ENCODE measurements at regions not wholly inside any gene's neighbourhood (a gene's known extent, or its start where the extent isn't known, plus 50 kb on each side); places are given as distances from the start of the nearest gene placed in this dataset.

GRCh38 chr7:46468753-46469356 lies 547.8 kb upstream of the IGFBP3 start:
- H3K27me3 ChIP-seq (ENCODE audit: control insufficient read depth, insufficient read depth, low read length), result no peaks in the 10 kb centered on the region
- no peaks in the 10 kb centered on the region for H3K4me1 ChIP-seq (ENCODE audit: control insufficient read depth in 2 of 3, insufficient read depth in 2 of 3, low read depth in 1 of 3, low read length in 3 of 3)
- no peak overlapping the region for H3K4me3 ChIP-seq (ENCODE audit: low read length in 3 of 3)
- H3K27ac ChIP-seq (ENCODE audit: low read depth in 2 of 2, low read length in 2 of 2), result no peak overlapping the region
- H3K9me3 ChIP-seq (ENCODE audit: control insufficient read depth in 2 of 3, insufficient read depth in 1 of 3, low read length in 3 of 3), result peaks cover 0 to 60% (median 38%) of the 10 kb centered on the region in 3 donors
- FAIRE-seq, result no peak
- DNase-seq, result peak in 3 of 5 donors; percentile 10 to 15 (median 15)
- H3K9ac ChIP-seq (ENCODE audit: low read length in 3 of 3), result no peak overlapping the region
- no peaks in the 10 kb centered on the region for H3K36me3 ChIP-seq (ENCODE audit: control insufficient read depth in 2 of 3, insufficient read depth in 3 of 3, low read length in 3 of 3)
- TF ChIP-seq, protein P1, sequence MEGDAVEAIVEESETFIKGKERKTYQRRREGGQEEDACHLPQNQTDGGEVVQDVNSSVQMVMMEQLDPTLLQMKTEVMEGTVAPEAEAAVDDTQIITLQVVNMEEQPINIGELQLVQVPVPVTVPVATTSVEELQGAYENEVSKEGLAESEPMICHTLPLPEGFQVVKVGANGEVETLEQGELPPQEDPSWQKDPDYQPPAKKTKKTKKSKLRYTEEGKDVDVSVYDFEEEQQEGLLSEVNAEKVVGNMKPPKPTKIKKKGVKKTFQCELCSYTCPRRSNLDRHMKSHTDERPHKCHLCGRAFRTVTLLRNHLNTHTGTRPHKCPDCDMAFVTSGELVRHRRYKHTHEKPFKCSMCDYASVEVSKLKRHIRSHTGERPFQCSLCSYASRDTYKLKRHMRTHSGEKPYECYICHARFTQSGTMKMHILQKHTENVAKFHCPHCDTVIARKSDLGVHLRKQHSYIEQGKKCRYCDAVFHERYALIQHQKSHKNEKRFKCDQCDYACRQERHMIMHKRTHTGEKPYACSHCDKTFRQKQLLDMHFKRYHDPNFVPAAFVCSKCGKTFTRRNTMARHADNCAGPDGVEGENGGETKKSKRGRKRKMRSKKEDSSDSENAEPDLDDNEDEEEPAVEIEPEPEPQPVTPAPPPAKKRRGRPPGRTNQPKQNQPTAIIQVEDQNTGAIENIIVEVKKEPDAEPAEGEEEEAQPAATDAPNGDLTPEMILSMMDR (IDR thresholded peaks at IDR 0.05; ENCODE audit: borderline replicate concordance, extremely low read depth, insufficient read depth), result no peak
- intact Hi-C loops (cut with DNase I), result no loop called here

DNA sequence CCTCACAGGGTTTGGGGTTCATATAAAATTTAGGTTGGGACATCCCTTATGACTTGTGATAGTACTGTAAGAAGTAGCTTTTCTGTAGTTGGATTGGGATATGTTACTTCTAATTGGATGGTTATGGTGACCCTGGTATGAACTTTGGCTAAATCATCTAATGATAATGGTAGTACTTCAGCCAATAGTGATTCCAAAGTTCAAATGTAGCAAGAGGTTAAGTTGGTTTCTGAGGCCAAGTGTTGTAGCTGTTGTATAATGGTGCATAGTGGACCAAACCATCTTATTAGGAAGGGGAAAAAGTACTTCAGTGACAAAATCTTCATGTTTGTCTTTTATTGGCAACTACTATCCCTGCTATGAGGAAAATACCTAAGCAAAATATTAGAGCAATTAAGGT lies 542.1 kb upstream of the IGFBP3 start:
- Histone ChIP-seq H3K36me3 (ENCODE audit: control insufficient read depth in 2 of 3, insufficient read depth in 3 of 3, low read length in 3 of 3) (no peaks in the 10 kb centered on the region), H3K27ac (ENCODE audit: low read depth in 2 of 2, low read length in 2 of 2) (no peak overlapping the region), H3K4me3 (ENCODE audit: low read length in 3 of 3) (no peak overlapping the region), H3K27me3 (ENCODE audit: control insufficient read depth, insufficient read depth, low read length) (no peaks in the 10 kb centered on the region), H3K4me1 (ENCODE audit: control insufficient read depth in 2 of 3, insufficient read depth in 2 of 3, low read depth in 1 of 3, low read length in 3 of 3) (no peaks in the 10 kb centered on the region), H3K9ac (ENCODE audit: low read length in 3 of 3) (no peak overlapping the region), H3K9me3 (ENCODE audit: control insufficient read depth in 2 of 3, insufficient read depth in 1 of 3, low read length in 3 of 3) (peaks cover 0 to 31% (median 18%) of the 10 kb centered on the region in 3 donors)
- no peak for DNase-seq
- TF ChIP-seq, protein P1 (IDR thresholded peaks at IDR 0.05; ENCODE audit: borderline replicate concordance, extremely low read depth, insufficient read depth), result no peak
- intact Hi-C loops (cut with DNase I), result no loop called here
- FAIRE-seq, result no peak

DNA sequence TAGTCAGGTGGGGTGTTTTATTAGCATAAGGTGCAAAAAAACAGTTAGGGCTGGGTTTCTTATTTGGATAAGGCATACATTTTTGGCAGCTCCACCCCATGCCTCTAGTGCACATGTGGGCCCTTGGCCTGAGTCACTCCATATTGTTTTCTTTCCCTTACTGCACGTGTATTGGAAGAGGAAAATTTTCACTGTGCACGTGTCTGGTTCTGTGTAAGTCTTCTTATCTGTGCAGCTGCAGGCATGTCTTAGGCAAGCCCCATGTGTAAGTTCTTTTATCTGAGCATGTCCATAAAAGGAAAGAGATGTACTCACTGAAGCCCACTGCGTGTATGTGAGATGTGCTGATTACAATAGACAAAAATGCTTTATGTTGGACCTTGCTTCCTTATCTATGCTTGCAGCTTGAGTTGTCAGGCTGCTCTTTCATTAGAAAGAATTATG lies 540.3 kb upstream of the IGFBP3 start:
- FAIRE-seq (no peak), DNase-seq (no peak)
- TF ChIP-seq, protein P1 (IDR thresholded peaks at IDR 0.05; ENCODE audit: borderline replicate concordance, extremely low read depth, insufficient read depth), result no peak
- H3K4me1 ChIP-seq (ENCODE audit: control insufficient read depth in 2 of 3, insufficient read depth in 2 of 3, low read depth in 1 of 3, low read length in 3 of 3), result no peaks in the 10 kb centered on the region
- peaks cover 0 to 14% (median 3%) of the 10 kb centered on the region in 3 donors for H3K9me3 ChIP-seq (ENCODE audit: control insufficient read depth in 2 of 3, insufficient read depth in 1 of 3, low read length in 3 of 3)
- no peaks in the 10 kb centered on the region for H3K27me3 ChIP-seq (ENCODE audit: control insufficient read depth, insufficient read depth, low read length)
- H3K4me3 ChIP-seq (ENCODE audit: low read length in 3 of 3), result no peak overlapping the region
- H3K9ac ChIP-seq (ENCODE audit: low read length in 3 of 3), result no peak overlapping the region
- no peak overlapping the region for H3K27ac ChIP-seq (ENCODE audit: low read depth in 2 of 2, low read length in 2 of 2)
- intact Hi-C loops (cut with DNase I), result no loop called here
- no peaks in the 10 kb centered on the region for H3K36me3 ChIP-seq (ENCODE audit: control insufficient read depth in 2 of 3, insufficient read depth in 3 of 3, low read length in 3 of 3)

- Histone ChIP-seq H3K9me3 (ENCODE audit: control insufficient read depth in 2 of 3, insufficient read depth in 1 of 3, low read length in 3 of 3) (peaks cover 0 to 11% (median 0%) of the 10 kb centered on the region in 3 donors), H3K27ac (ENCODE audit: low read depth in 2 of 2, low read length in 2 of 2) (no peak overlapping the region), H3K36me3 (ENCODE audit: control insufficient read depth in 2 of 3, insufficient read depth in 3 of 3, low read length in 3 of 3) (no peaks in the 10 kb centered on the region), H3K4me1 (ENCODE audit: control insufficient read depth in 2 of 3, insufficient read depth in 2 of 3, low read depth in 1 of 3, low read length in 3 of 3) (no peaks in the 10 kb centered on the region), H3K4me3 (ENCODE audit: low read length in 3 of 3) (no peak overlapping the region), H3K9ac (ENCODE audit: low read length in 3 of 3) (no peak overlapping the region), H3K27me3 (ENCODE audit: control insufficient read depth, insufficient read depth, low read length) (no peaks in the 10 kb centered on the region)
- no peak for FAIRE-seq
- no peak for DNase-seq
- intact Hi-C loops (cut with DNase I), result no loop called here
- TF ChIP-seq, protein P1 (IDR thresholded peaks at IDR 0.05; ENCODE audit: borderline replicate concordance, extremely low read depth, insufficient read depth), result no peak
Measured at GRCh38 chr7:46459942-46460341, 538.9 kb upstream of the IGFBP3 start.
